GM12891 (cell line): ENCODE measurements at regions not wholly inside any gene's neighbourhood (a gene's known extent, or its start where the extent isn't known, plus 50 kb on each side); places are given as distances from the start of the nearest gene placed in this dataset.

ENCODE experiments used
- POLR2A ChIP-seq: IDR thresholded peaks from 2 replicates; pipeline ENCODE4 v1.6.1; 2011; ENCODE audit warnings: low read depth, low read length, control low read depth
- SPI1 ChIP-seq: IDR thresholded peaks from 2 replicates; pipeline ENCODE4 v1.6.1; 2011; ENCODE audit warnings: low read depth, low read length, control low read depth
- TAF1 ChIP-seq: IDR thresholded peaks from 2 replicates; pipeline ENCODE4 v1.6.1; 2011; ENCODE audit warnings: low read depth, low read length, control low read depth

GRCh38 chr1:58942759-58943191, 158.9 kb upstream of the JUN start:
- TF ChIP-seq TAF1 (no peak), POLR2A (no peak), SPI1 (no peak)
